GM12892 (cell line): ENCODE measurements at regions not wholly inside any gene's neighbourhood (a gene's known extent, or its start where the extent isn't known, plus 50 kb on each side); places are given as distances from the start of the nearest gene placed in this dataset.

ENCODE experiments used
- POLR2A ChIP-seq: IDR thresholded peaks from 2 replicates; pipeline ENCODE4 v1.6.1; 2011; ENCODE audit warnings: low read depth, low read length, control low read depth
- TAF1 ChIP-seq: IDR thresholded peaks from 2 replicates; pipeline ENCODE4 v1.6.1; 2011; ENCODE audit warnings: low read depth, mild to moderate bottlenecking, control low read depth, low read length, borderline replicate concordance

DNA sequence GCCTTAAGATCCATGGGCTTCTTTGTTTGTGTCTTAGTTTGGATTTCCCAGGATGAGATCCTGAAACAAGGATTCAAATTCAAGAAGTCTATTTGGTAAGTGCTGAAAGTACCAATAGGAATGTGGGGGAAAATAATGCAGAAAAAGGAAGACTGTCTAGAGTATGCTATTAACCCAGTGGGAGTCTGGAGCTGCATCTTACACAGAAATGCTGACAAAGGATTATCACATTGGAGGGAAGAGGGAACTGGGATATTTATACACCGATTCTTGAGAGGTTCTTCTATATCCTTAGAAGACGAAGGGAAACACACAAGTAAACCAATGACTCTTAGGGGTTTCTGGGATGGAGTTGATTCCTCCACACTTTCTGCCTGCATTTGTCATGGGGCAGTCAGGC, 294.8 kb upstream of the FIGN start:
- TF ChIP-seq TAF1 (no peak), POLR2A (no peak)
